Epithelial cell of esophagus (primary cell): ENCODE measurements at regions not wholly inside any gene's neighbourhood (a gene's known extent, or its start where the extent isn't known, plus 50 kb on each side); places are given as distances from the start of the nearest gene placed in this dataset.

Source experiments
- DNase-seq: peaks from one replicate; pipeline ENCODE4 v3.0.0; 2010; ENCODE audit warnings: low read depth
- H3K4me3 ChIP-seq: 2 replicates; pipeline ENCODE4 v1.5.1; 2011; ENCODE audit warnings: mild to moderate bottlenecking, low read length, control low read depth
- TF ChIP-seq, protein P1 (sequence below): IDR thresholded peaks from 2 replicates; pipeline ENCODE4 v1.5.1; 2011; ENCODE audit warnings: low read depth, mild to moderate bottlenecking, low read length, control low read depth, inconsistent platforms; ENCODE audit not compliant: insufficient read depth; ENCODE audit errors: missing control alignments

GRCh38 chr14:100644784-100645183, 57.6 kb upstream of the BEGAIN start:
- no peak for DNase-seq
- TF ChIP-seq, protein P1, sequence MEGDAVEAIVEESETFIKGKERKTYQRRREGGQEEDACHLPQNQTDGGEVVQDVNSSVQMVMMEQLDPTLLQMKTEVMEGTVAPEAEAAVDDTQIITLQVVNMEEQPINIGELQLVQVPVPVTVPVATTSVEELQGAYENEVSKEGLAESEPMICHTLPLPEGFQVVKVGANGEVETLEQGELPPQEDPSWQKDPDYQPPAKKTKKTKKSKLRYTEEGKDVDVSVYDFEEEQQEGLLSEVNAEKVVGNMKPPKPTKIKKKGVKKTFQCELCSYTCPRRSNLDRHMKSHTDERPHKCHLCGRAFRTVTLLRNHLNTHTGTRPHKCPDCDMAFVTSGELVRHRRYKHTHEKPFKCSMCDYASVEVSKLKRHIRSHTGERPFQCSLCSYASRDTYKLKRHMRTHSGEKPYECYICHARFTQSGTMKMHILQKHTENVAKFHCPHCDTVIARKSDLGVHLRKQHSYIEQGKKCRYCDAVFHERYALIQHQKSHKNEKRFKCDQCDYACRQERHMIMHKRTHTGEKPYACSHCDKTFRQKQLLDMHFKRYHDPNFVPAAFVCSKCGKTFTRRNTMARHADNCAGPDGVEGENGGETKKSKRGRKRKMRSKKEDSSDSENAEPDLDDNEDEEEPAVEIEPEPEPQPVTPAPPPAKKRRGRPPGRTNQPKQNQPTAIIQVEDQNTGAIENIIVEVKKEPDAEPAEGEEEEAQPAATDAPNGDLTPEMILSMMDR, result no peak
- H3K4me3 ChIP-seq, result no peak overlapping the region

DNA sequence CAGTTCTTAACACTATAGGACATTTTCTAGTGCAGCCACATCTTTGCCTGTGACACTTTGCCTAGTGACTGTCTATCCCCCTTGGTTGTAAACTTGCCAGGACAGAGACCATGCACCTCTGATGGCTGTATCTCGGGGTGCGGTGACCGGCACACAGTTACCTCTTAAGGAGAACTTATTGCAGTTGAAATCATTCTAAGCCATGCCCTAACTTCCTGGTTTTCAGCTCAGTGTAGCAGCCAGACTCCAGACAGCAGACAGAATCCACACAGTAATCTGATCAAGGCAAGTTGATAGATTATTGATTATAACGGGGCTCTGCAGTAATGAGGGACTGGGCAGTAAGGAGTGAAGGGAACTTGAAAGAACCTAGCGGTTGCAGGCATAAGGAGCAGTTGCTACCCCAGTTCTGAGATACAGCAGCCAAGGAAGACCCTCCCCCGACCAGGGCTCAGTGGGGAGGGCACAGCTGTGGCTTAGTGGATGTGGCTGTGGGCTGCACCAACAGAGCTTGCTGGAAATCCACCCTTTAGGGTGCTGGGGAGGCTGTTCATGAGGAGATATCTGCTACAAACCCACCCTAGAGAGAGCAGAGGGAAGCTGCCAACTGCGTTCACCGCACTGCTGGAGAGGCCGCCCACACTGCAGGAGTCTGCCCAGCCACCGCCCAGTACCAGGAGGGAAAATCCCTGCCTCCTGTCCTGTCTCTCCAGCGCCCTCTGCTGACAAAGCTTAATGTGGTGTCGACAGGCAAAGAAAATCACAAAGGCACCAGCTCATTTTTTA, 58.2 kb upstream of the BEGAIN start:
- TF ChIP-seq, protein P1, result peak; percentile 91
- no peak overlapping the region for H3K4me3 ChIP-seq

DNA sequence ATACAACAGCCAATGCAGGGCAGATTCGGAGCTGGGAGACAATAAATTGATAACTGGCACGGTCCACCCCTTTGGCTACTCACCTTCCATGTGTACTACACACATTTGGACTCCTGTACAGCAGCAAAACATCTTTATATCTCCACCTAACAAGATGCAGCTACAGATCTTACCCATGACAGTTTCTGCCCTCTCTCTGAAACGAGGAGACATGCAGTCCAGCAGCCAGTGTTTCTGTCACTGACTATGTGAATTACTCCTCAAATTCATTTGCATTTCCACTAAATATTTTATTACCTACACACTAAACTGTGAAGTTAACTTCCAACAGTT, 58.7 kb upstream of the BEGAIN start:
- TF ChIP-seq, protein P1, result no peak
- DNase-seq, result no peak
- H3K4me3 ChIP-seq, result no peak overlapping the region

More for the DNA sequence above, 58.2 kb upstream of the BEGAIN start:
- DNase-seq, result peak; percentile 90

DNA sequence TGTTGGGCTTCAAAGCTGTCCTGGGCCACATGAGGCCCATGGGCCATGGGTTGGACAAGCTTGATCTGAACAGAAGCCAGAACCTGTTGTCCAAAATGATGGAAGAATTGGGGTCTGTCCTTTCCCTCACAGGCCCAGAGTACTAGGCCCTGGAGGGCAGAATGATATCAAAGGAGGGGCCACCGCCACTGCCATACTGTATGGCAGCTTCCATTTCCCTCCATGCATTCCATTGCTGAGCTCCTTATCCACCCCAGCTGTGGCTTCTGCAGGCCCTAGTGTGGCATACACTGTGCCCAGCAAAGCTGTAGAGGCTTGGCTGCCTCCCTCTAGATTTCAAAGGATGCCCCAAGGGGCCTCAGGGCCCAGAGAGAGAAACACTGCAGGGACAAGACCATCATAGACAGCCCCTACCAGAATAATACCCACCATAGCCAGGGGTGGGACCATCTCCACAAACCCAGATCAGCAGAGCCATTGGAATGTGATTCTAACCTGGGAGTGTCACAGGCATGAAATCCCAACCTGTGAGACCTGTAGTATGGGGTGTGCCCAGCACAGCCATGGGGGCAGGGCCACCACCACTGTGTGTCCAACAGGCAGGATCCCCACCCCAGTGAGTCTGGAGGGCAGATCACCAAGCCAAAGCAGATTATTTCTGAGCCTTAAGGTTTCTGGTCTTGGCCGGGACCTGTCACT, 61.4 kb upstream of the BEGAIN start:
- no peak overlapping the region for H3K4me3 ChIP-seq
- TF ChIP-seq, protein P1, result no peak
- no peak for DNase-seq

GRCh38 chr14:100649173-100649519, 61.9 kb upstream of the BEGAIN start:
- TF ChIP-seq, protein P1, result no peak
- no peak overlapping the region for H3K4me3 ChIP-seq
- DNase-seq, result no peak

DNA sequence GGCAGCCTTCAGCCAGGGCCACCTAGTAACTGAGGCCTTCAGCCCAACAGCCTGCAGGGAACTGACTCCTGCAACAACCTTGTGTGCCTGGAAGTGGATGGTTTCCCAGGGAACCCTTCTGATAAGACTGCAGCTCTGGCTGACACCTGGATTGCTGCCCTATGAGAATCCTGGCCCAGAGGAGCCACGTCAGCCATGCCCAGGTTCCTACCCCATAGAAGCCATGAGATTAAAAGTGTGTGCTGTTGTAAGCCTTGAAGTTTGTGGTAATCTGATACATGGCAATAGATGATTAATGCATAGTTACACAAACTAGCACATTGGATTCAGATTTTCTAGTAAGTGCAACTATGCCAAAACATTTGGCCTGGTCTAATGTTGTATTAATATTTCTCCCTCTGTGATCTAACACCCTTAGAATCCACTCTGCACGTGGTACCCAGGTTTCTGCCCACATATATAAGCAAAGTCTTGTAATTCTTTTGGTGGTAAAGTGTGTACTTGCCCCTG, 64.8 kb upstream of the BEGAIN start:
- TF ChIP-seq, protein P1, result no peak
- DNase-seq, result peak; percentile 34
- no peak overlapping the region for H3K4me3 ChIP-seq
